GM12878 (cell line): ENCODE measurements at regions not wholly inside any gene's neighbourhood (a gene's known extent, or its start where the extent isn't known, plus 50 kb on each side); places are given as distances from the start of the nearest gene placed in this dataset.

Experiments
- CTCF ChIP-seq, 3 experiments: IDR thresholded peaks in 2 of 3; conservative IDR thresholded peaks in 1 of 3; 2 replicates each; pipeline ENCODE4 v1.5.1; 2011; ENCODE audit warnings: low read depth in 3 of 3, low read length in 3 of 3, mild to moderate bottlenecking in 3 of 3, control low read depth in 2 of 3, moderate library complexity in 2 of 3, inconsistent platforms in 1 of 3, mixed read lengths in 1 of 3; ENCODE audit not compliant: control insufficient read depth in 2 of 3, insufficient read depth in 1 of 3; ENCODE audit errors: extremely low read depth in 1 of 3
- NR2F1 ChIP-seq: fragments of 450-650 bp; conservative IDR thresholded peaks from 2 replicates; pipeline ENCODE4 v1.6.1; 2017; ENCODE audit warnings: mild to moderate bottlenecking
- SIN3A ChIP-seq: IDR thresholded peaks from 2 replicates; pipeline ENCODE4 v1.6.1; 2012; ENCODE audit warnings: low read depth, low read length, improper control_type of control experiment

- TF ChIP-seq NR2F1 (no peak), SIN3A (no peak), CTCF (IDR thresholded peaks at IDR 0.05 in 2 of 3, conservative IDR thresholded peaks at IDR 0.05 in 1 of 3; ENCODE audit: control insufficient read depth in 2 of 3, extremely low read depth in 1 of 3, insufficient read depth in 1 of 3, low read depth in 3 of 3, low read length in 3 of 3) (no peak)
Observed at GRCh38 chr15:37485056-37485455, 384.7 kb upstream of the MEIS2 start.
